ENCODE measurements at regions not wholly inside any gene's neighbourhood (a gene's known extent, or its start where the extent isn't known, plus 50 kb on each side); places are given as distances from the start of the nearest gene placed in this dataset.

- H3K36me3 ChIP-seq (ENCODE audit: control insufficient read depth, insufficient read depth, low read length), result no peaks in the 10 kb centered on the region
- H3K27me3 ChIP-seq (ENCODE audit: control insufficient read depth, insufficient read depth, low read length, poor library complexity, severe bottlenecking), result no peaks in the 10 kb centered on the region
- peaks cover 2% of the 10 kb centered on the region for H3K27me3 Mint-ChIP-seq (ENCODE audit: insufficient read depth)
- H3K4me1 Mint-ChIP-seq, result peaks cover 3% of the 10 kb centered on the region
- no peak overlapping the region for H3K4me3 Mint-ChIP-seq
- no peak overlapping the region for H3K9ac ChIP-seq (ENCODE audit: extremely low read depth, low read length, poor library complexity, severe bottlenecking)
- no peak for TF ChIP-seq CTCF (conservative IDR thresholded peaks at IDR 0.05)
- DNase-seq, result no peak
- peaks cover under 1% of the 10 kb centered on the region for H3K9me3 Mint-ChIP-seq
- WGBS, 2 experiments (ENCODE audit: insufficient coverage in 1 of 2, insufficient read length in 1 of 2), result 93 to 100% methylated on average over 8 to 12 of the region's 12 CpGs
- no peaks in the 10 kb centered on the region for H3K4me1 ChIP-seq (ENCODE audit: control insufficient read depth, insufficient read depth, low read length)
- H3K9me3 ChIP-seq (ENCODE audit: control insufficient read depth, low read length), result no peaks in the 10 kb centered on the region
- no peak overlapping the region for H3K27ac Mint-ChIP-seq
- H3K27ac ChIP-seq (ENCODE audit: low read depth, low read length), result no peak overlapping the region
- no peaks in the 10 kb centered on the region for H3K36me3 Mint-ChIP-seq (ENCODE audit: low read depth)
- H3K4me3 ChIP-seq (ENCODE audit: low read length), result no peak overlapping the region
Observed at GRCh38 chr2:7523481-7524120, 606.4 kb downstream of the RNF144A start.

- no peak for DNase-seq
- Mint-ChIP-seq H3K9me3 (peaks cover 7% of the 10 kb centered on the region), H3K36me3 (ENCODE audit: low read depth) (no peaks in the 10 kb centered on the region), H3K27me3 (ENCODE audit: insufficient read depth) (peaks cover 2% of the 10 kb centered on the region), H3K27ac (no peak overlapping the region), H3K4me3 (no peak overlapping the region), H3K4me1 (peaks cover 3% of the 10 kb centered on the region)
- H3K27ac ChIP-seq (ENCODE audit: low read depth, low read length), result no peak overlapping the region
- H3K27me3 ChIP-seq (ENCODE audit: control insufficient read depth, insufficient read depth, low read length, poor library complexity, severe bottlenecking), result no peaks in the 10 kb centered on the region
- H3K9me3 ChIP-seq (ENCODE audit: control insufficient read depth, low read length), result peaks cover 5% of the 10 kb centered on the region
- no peak overlapping the region for H3K4me3 ChIP-seq (ENCODE audit: low read length)
- TF ChIP-seq CTCF (conservative IDR thresholded peaks at IDR 0.05), result no peak
- H3K36me3 ChIP-seq (ENCODE audit: control insufficient read depth, insufficient read depth, low read length), result no peaks in the 10 kb centered on the region
- H3K4me1 ChIP-seq (ENCODE audit: control insufficient read depth, insufficient read depth, low read length), result no peaks in the 10 kb centered on the region
- H3K9ac ChIP-seq (ENCODE audit: extremely low read depth, low read length, poor library complexity, severe bottlenecking), result no peak overlapping the region
- 62% methylated on average over 3 of the region's 3 CpGs; no CpG with 5 or more reads in 1 of the 2 experiments for WGBS, 2 experiments (ENCODE audit: insufficient coverage in 1 of 2, insufficient read length in 1 of 2)
Observed at GRCh38 chr2:7524195-7524594, 607.0 kb downstream of the RNF144A start.

GRCh38 chr2:7525746-7526145 lies 608.5 kb downstream of the RNF144A start:
- H3K27ac Mint-ChIP-seq, result no peak overlapping the region
- peaks cover 21% of the 10 kb centered on the region for H3K9me3 Mint-ChIP-seq
- H3K4me3 ChIP-seq (ENCODE audit: low read length), result no peak overlapping the region
- H3K27ac ChIP-seq (ENCODE audit: low read depth, low read length), result no peak overlapping the region
- H3K4me3 Mint-ChIP-seq, result no peak overlapping the region
- no peaks in the 10 kb centered on the region for H3K27me3 ChIP-seq (ENCODE audit: control insufficient read depth, insufficient read depth, low read length, poor library complexity, severe bottlenecking)
- H3K36me3 Mint-ChIP-seq (ENCODE audit: low read depth), result no peaks in the 10 kb centered on the region
- H3K27me3 Mint-ChIP-seq (ENCODE audit: insufficient read depth), result peaks cover 2% of the 10 kb centered on the region
- no peak overlapping the region for H3K9ac ChIP-seq (ENCODE audit: extremely low read depth, low read length, poor library complexity, severe bottlenecking)
- DNase-seq, result no peak
- WGBS, 2 experiments (ENCODE audit: insufficient coverage in 1 of 2, insufficient read length in 1 of 2), result 91% methylated on average over 1 of the region's 1 CpG; no CpG with 5 or more reads in 1 of the 2 experiments
- H3K4me1 Mint-ChIP-seq, result no peaks in the 10 kb centered on the region
- H3K9me3 ChIP-seq (ENCODE audit: control insufficient read depth, low read length), result peaks cover 18% of the 10 kb centered on the region
- no peaks in the 10 kb centered on the region for H3K4me1 ChIP-seq (ENCODE audit: control insufficient read depth, insufficient read depth, low read length)
- TF ChIP-seq CTCF (conservative IDR thresholded peaks at IDR 0.05), result no peak
- no peaks in the 10 kb centered on the region for H3K36me3 ChIP-seq (ENCODE audit: control insufficient read depth, insufficient read depth, low read length)

Data from endodermal cell (in vitro differentiated cells).